Hepatocyte (in vitro differentiated cells): ENCODE measurements at regions not wholly inside any gene's neighbourhood (a gene's known extent, or its start where the extent isn't known, plus 50 kb on each side); places are given as distances from the start of the nearest gene placed in this dataset.

Source experiments
- DNase-seq: peaks from one replicate; pipeline ENCODE4 v3.0.0-alpha.2; 2016; ENCODE audit warnings: low spot score
- H2AFZ ChIP-seq: fragments of 200-600 bp; sonication (generic); 2 replicates; pipeline ENCODE4 v1.6.0; 2016; ENCODE audit warnings: antibody characterized with exemption, mild to moderate bottlenecking
- H3K27ac ChIP-seq: fragments of 200-600 bp; sonication (generic); 2 replicates; pipeline ENCODE4 v1.5.1; 2016; ENCODE audit warnings: mild to moderate bottlenecking
- H3K27me3 ChIP-seq: fragments of 200-600 bp; sonication (generic); 2 replicates; pipeline ENCODE4 v1.6.1; 2016
- H3K36me3 ChIP-seq: fragments of 200-600 bp; sonication (generic); replicated peaks from 2 replicates; pipeline ENCODE4 v1.5.1; 2016; ENCODE audit warnings: low read depth; ENCODE audit not compliant: insufficient read depth
- H3K4me1 ChIP-seq: fragments of 200-600 bp; sonication (generic); 2 replicates; pipeline ENCODE4 v1.5.1; 2016; ENCODE audit warnings: mild to moderate bottlenecking, moderate library complexity; ENCODE audit not compliant: insufficient read depth
- H3K4me2 ChIP-seq: fragments of 200-600 bp; sonication (generic); 2 replicates; pipeline ENCODE4 v1.6.0; 2016
- H3K4me3 ChIP-seq: fragments of 200-600 bp; sonication (generic); 2 replicates; pipeline ENCODE4 v1.5.1; 2016; ENCODE audit warnings: mild to moderate bottlenecking
- H3K79me2 ChIP-seq: fragments of 200-600 bp; sonication (generic); 2 replicates; pipeline ENCODE4 v1.6.0; 2017; ENCODE audit warnings: mild to moderate bottlenecking
- H3K9me2 ChIP-seq: fragments of 200-600 bp; sonication (generic); replicated peaks from 2 replicates; pipeline ENCODE4 v1.6.0; 2017; ENCODE audit warnings: mild to moderate bottlenecking; ENCODE audit not compliant: insufficient read depth
- H3K9me3 ChIP-seq: fragments of 200-600 bp; sonication (generic); 2 replicates; pipeline ENCODE4 v1.5.1; 2016; ENCODE audit warnings: low read depth, mild to moderate bottlenecking
- H4K20me1 ChIP-seq: fragments of 200-600 bp; sonication (generic); 2 replicates; pipeline ENCODE4 v1.6.0; 2016; ENCODE audit warnings: mild to moderate bottlenecking; ENCODE audit not compliant: insufficient read depth, poor library complexity, severe bottlenecking
- EZH2 ChIP-seq: fragments of 200-600 bp; sonication (generic); IDR thresholded peaks from 2 replicates; pipeline ENCODE4 v1.6.1; 2016; ENCODE audit warnings: antibody characterized with exemption, mild to moderate bottlenecking, borderline replicate concordance
- EZH2phosphoT487 ChIP-seq: fragments of 200-600 bp; sonication (generic); IDR thresholded peaks from one replicate; pipeline ENCODE4 v1.6.1; 2018; ENCODE audit warnings: antibody characterized with exemption, mild to moderate bottlenecking, low read depth, moderate library complexity; ENCODE audit not compliant: unreplicated experiment, severe bottlenecking
- WGBS: methylation state at CpG from one replicate; pipeline ENCODE4 v1.1.6; 2016; ENCODE audit warnings: low lambda C conversion rate; ENCODE audit errors: missing lambda C conversion rate; 5-methylcytosine and 5-hydroxymethylcytosine counted together
- TF ChIP-seq, protein P1 (sequence below): fragments of 200-600 bp; sonication (generic); IDR thresholded peaks from 2 replicates; pipeline ENCODE4 v1.5.1; 2016; ENCODE audit warnings: antibody characterized with exemption, mild to moderate bottlenecking; ENCODE audit not compliant: poor library complexity

DNA sequence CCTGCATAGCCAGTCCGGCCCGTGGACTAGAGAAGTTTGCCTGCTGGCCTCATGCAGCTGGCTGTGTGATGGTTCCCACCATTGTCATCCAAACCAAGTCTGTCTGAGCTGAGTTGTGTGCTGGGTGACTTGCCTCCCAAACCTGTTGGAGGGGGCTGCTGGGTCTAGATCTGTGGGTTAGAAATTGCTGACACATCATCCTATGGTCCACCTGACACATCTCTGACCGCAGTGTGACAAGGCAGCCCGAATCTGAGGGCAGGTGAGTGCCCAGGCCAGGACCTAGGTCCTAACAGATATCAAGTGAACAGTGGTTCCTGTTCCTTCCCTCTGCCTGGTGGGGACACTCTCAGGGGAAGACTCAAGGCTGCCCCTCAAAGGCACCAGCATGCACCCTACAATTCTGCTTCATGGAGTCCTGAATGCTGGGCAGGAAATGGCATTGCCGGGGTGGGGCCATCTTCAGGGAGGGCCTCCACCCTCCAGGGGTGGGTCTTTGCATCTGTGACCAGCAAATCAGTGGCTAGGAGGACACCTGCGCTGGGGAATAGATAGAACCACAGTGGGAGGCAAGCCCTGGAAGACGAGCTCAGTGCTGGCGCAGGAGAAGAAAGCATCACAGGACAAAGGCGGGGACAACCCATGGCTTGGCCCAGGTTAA is 117.9 kb upstream of the ID2 start:
- WGBS = 96% methylated on average over 9 of the region's 9 CpGs
- Histone ChIP-seq H3K9me2 (no peaks in the 10 kb centered on the region), H3K9me3 (no peaks in the 10 kb centered on the region), H3K79me2 (no peaks in the 10 kb centered on the region), H3K4me2 (no peak overlapping the region), H3K4me3 (no peak overlapping the region), H3K27me3 (no peaks in the 10 kb centered on the region), H3K36me3 (no peaks in the 10 kb centered on the region), H2AFZ (no peak overlapping the region), H3K27ac (no peak overlapping the region), H4K20me1 (no peaks in the 10 kb centered on the region), H3K4me1 (no peaks in the 10 kb centered on the region)
- TF ChIP-seq EZH2 = no peak
- DNase-seq = no peak

DNA sequence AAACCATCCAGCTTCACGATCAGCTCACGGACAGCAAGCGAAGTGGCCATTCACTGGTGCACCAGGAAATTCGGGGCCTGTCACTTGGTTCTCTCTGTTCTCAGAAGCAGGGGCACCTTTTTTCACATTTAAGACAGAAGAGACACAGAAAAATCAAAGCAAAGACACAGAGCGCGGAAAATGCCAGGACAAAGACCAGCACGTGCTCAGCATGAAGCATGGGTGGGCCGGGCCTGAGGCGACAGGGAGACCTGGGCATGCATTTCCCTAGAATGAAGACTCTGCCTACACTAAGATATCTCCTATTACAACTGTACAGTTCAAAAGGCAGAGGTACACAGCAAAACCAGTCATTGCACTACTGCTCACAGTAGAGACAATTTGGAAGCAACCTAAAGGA is 117.4 kb upstream of the ID2 start:
- 94% methylated on average over 9 of the region's 9 CpGs for WGBS
- TF ChIP-seq, protein P1, sequence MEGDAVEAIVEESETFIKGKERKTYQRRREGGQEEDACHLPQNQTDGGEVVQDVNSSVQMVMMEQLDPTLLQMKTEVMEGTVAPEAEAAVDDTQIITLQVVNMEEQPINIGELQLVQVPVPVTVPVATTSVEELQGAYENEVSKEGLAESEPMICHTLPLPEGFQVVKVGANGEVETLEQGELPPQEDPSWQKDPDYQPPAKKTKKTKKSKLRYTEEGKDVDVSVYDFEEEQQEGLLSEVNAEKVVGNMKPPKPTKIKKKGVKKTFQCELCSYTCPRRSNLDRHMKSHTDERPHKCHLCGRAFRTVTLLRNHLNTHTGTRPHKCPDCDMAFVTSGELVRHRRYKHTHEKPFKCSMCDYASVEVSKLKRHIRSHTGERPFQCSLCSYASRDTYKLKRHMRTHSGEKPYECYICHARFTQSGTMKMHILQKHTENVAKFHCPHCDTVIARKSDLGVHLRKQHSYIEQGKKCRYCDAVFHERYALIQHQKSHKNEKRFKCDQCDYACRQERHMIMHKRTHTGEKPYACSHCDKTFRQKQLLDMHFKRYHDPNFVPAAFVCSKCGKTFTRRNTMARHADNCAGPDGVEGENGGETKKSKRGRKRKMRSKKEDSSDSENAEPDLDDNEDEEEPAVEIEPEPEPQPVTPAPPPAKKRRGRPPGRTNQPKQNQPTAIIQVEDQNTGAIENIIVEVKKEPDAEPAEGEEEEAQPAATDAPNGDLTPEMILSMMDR = no peak
- no peak for TF ChIP-seq EZH2
- no peak for TF ChIP-seq EZH2phosphoT487

DNA sequence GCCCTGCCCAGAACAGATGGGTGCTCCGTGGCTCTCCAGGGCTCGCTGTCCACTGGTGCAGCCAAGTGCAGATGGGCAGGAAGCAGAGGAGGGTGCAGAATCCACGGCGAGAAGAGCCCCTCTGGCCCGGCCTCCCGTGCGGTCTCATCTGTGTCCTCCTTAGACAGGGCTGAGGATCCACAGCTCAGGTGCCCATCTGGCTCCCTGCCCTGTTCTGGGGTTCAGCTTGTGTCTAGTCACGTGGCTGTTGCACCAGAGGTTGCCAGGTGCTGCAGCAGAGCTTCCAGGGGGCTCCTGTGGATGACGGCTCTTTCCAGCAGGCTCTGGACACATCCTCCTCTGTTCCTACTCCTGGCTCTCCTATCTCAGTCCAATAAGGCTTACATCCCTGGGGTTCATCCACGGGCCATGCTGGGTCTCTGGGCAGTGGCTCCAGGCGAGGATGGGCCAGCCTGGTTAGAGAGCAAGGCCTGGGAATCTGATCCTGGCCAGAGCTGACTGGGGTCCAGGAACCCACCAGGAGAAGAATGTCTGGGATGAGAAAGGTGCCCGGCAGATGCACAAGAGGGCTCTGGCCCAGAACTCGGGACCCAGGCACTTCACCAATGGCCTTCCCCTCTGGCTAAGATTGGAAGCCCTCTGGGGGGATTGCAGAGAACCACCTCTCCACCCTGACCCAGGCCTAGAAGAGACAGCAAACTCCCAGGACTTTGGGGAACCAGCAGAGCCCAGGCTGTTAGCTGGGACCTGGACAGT is 116.3 kb upstream of the ID2 start:
- DNase-seq = no peak
- no peaks in the 10 kb centered on the region for H3K79me2 ChIP-seq
- no peaks in the 10 kb centered on the region for H3K36me3 ChIP-seq
- no peaks in the 10 kb centered on the region for H3K9me2 ChIP-seq
- H3K4me1 ChIP-seq = no peaks in the 10 kb centered on the region
- no peaks in the 10 kb centered on the region for H3K9me3 ChIP-seq
- no peak overlapping the region for H3K27ac ChIP-seq
- H4K20me1 ChIP-seq = no peaks in the 10 kb centered on the region
- 95% methylated on average over 13 of the region's 13 CpGs for WGBS
- H3K27me3 ChIP-seq = no peaks in the 10 kb centered on the region
- H2AFZ ChIP-seq = no peak overlapping the region
- TF ChIP-seq, protein P1 = no peak
- TF ChIP-seq EZH2 (no peak), EZH2phosphoT487 (no peak)
- H3K4me2 ChIP-seq = no peak overlapping the region
- H3K4me3 ChIP-seq = no peak overlapping the region

More for the DNA sequence above, 117.4 kb upstream of the ID2 start:
- Histone ChIP-seq H3K4me3 (no peak overlapping the region), H2AFZ (no peak overlapping the region), H4K20me1 (no peaks in the 10 kb centered on the region), H3K36me3 (no peaks in the 10 kb centered on the region), H3K4me2 (no peak overlapping the region), H3K27me3 (no peaks in the 10 kb centered on the region), H3K27ac (no peak overlapping the region), H3K9me2 (no peaks in the 10 kb centered on the region), H3K79me2 (no peaks in the 10 kb centered on the region), H3K9me3 (no peaks in the 10 kb centered on the region), H3K4me1 (no peaks in the 10 kb centered on the region)
- DNase-seq = no peak

DNA sequence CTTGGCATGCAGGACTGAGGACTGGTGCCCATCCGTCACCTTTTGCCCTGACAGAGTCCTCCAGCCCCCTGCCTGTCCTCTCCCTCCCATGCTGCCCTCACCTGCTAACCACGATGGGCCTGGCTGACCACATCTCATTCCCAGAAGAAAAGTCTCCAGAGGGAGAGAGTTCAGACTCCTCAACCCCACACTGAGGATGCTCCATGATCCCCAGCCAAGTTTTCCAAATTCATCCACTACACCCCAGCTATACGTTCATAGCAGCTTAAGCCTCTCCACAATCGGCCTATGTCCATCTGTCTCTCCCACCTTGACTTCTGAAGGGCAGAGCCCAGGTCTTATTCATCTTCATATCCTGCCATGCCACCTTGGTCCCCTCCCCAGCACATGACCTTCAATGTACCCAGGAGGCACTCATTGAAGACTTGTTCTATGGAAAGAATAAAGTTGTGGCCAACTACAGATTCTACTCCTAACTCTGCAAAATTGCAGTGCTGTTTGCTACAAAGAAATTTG is 115.6 kb upstream of the ID2 start:
- no peaks in the 10 kb centered on the region for H4K20me1 ChIP-seq
- no peaks in the 10 kb centered on the region for H3K9me3 ChIP-seq
- H3K79me2 ChIP-seq = no peaks in the 10 kb centered on the region
- no peak overlapping the region for H3K4me2 ChIP-seq
- H3K9me2 ChIP-seq = no peaks in the 10 kb centered on the region
- no peaks in the 10 kb centered on the region for H3K4me1 ChIP-seq
- no peak overlapping the region for H2AFZ ChIP-seq
- no peaks in the 10 kb centered on the region for H3K36me3 ChIP-seq
- no peak overlapping the region for H3K27ac ChIP-seq
- WGBS = 94% methylated on average over 4 of the region's 4 CpGs
- no peaks in the 10 kb centered on the region for H3K27me3 ChIP-seq
- no peak overlapping the region for H3K4me3 ChIP-seq
- no peak for DNase-seq
- TF ChIP-seq EZH2phosphoT487 (no peak), EZH2 (no peak)
- TF ChIP-seq, protein P1 = no peak
